ENCODE measurements at regions not wholly inside any gene's neighbourhood (a gene's known extent, or its start where the extent isn't known, plus 50 kb on each side); places are given as distances from the start of the nearest gene placed in this dataset.
"Not testable (repeated sequence)": the region's sequence is repeated elsewhere in the genome, so short reads cannot be mapped to it uniquely, and the experiment has no call there.

DNA sequence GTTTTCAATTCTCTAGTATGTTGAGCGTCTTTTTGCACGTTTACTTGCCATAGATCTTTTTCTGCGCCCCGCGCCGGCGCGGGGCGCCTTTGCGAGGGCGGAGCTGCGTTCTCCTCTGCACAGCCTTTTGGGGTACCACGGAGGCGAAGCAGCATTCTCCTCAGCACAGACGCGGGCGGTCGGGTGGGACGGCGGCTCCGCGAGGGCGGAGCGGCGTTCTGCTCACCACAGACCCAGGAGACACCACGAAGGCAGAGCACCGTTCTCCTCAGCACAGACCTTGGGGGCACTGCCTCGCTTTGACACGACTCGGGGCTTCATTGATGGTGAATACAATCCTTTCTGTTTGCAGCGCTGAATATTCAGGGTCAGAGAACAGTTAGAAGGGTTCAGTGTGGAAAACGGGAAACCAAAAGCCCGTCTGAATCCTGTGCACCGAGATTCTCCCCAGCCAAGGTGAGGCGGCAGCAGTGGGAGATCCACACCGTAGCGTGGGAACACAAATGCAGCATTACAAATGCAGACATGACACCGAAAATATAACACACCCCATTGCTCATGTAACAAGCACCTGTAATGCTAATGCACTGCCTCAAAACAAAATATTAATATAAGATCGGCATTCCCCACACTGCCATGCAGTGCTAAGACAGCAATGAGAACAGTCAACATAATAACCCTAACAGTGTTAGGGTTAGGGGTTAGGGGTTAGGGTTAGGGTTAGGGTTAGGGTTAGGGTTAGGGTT lies 190.7 kb upstream of the VIPR2 start:
- DNase-seq = not testable (repeated sequence)

DNA sequence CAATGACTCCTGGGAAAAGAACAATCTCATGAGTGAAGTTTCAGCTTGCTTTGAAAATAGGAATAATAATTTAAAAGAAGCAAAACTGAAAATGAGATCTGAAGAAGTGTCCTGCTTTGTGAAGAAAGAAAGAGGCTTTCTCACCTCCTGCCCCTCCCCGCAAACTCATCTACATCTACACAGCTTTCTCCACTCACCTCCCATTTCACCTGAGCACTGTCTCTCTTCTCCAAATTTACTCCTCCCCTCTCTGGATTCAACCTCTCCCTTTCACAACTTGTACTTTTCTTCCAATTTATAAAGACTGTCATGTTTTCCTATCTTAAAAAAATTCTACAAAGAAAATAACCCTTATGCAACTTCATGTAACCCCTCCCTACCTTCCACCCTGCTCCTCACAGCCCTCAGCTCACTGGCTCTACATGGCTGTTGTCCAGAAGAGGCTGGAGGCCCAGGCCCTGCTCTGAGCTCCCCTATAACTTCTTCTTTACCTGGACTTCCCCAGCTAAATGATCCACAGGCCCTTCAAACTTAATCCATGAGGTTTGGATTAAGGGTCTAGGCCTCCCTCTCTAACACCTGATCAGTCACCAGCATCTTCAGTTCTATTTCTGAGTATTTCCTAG lies 188.3 kb upstream of the VIPR2 start:
- not testable (repeated sequence) for DNase-seq

DNA sequence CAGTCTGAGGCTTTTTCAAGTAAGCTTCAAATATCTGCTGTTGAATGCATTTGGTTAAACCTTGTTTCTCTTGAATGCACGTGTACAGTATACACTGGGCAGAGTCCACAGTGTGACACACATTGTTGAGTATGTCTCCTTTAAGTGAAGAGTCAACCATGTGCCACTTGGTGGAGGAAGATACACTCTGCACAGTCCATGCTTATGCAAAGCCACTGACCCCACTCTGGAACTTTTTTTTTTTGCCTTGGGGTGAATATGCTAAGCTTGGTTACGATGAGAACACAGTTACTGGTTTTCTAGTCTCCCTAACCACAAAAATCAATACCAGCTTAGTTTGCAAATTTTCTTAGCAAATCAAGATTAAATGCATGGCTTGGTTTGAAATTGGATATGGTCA lies 186.8 kb upstream of the VIPR2 start:
- no peak for DNase-seq

DNA sequence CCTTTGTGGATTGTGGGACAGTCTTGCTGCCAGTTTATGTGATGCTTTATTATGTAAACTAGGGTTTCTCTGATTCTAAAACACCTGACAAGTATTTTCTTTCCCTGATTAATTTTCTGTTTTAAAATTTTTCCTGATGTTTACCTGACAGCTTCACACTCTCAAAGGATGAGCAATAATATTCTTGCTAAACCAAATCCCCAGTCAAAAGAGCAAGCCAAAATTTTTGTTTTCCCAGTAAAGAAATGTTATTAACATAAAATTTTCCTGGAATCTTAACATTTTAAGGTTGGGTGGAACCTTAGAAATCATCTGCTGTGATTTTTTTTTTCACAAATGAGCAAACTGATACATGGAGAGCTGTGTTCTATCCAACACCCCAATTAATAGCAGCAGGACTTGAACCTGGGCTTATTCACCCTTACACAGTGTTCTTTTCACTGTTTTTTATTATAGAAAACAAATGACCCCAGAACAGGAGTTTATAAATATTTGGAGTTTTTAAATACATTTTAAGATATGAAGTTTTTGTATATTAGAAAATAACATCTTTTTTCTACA lies 185.2 kb upstream of the VIPR2 start:
- DNase-seq = no peak

- DNase-seq = no peak
Measured at GRCh38 chr7:159328096-159328495, 183.4 kb upstream of the VIPR2 start.

DNA sequence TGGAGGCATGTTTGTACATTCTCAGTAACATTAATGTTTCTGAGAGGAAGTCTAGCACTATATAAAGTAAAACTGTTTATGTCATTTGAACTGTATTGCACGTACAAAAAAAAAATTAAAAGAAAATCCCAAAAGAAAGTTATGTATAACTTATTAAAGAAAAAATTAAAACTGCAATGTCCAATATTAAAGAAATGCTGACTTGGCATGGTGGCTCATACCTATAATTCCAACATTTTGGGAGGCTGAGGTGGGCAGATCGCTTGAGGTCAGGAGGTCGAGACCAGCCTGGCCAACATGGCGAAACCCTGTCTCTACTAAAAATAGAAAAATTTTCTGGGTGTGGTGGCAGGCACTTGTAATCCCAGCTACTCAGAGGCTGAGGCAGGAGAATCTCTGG lies 178.7 kb upstream of the VIPR2 start:
- DNase-seq = no peak

DNA sequence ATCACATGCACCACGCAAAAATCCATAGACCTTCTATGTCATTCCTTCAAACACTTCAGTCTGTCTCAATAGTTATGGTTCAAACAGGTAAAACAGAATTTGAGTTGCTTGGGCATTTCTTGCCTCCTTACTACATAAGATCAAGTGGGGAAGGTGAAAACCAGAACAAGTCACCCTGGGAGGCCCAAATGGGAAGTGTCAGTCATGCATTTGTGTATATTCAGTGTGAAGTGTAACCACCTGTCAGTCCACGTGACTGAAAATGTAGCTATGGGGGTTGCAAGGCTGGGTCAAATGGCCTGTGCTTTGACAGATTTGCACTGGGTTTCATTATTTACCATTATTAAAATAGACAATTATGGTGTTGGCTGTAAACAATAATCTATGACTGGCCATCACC lies 176.6 kb upstream of the VIPR2 start:
- DNase-seq = no peak

DNA sequence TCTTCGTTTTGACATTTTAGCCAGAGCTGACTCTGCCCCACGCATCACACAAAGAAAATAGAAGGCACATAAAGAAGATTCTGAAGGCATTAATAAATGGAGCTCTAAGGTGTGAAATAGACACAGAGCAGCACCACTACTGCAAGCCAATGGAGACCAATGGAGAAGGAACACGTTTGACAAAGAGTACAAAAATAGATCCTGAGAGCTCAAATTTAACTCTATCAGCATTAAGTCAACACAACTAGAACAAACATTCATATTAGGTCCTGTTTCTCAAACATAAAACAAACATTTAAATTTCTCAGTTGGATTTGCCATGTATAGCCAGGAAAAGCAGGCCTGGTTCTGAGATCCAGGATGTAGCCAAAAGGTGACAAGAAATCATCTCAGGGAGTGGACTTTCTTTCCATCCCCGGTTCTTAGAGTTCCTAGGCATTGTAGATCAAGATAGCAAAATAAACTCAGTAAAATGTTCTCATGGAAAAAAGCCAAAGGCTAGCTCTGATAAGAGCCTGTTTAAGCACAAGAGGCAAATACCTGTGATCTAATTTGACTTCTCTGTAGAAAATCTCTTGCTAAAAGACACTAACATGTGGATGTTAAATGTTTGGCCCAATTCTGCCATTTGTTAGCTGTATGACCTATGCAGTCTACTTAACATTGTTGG lies 174.2 kb upstream of the VIPR2 start:
- no peak for DNase-seq

GRCh38 chr7:159317294-159317693 lies 172.6 kb upstream of the VIPR2 start:
- DNase-seq = no peak

- no peak for DNase-seq
Measured at GRCh38 chr7:159311172-159311494, 166.5 kb upstream of the VIPR2 start.

DNA sequence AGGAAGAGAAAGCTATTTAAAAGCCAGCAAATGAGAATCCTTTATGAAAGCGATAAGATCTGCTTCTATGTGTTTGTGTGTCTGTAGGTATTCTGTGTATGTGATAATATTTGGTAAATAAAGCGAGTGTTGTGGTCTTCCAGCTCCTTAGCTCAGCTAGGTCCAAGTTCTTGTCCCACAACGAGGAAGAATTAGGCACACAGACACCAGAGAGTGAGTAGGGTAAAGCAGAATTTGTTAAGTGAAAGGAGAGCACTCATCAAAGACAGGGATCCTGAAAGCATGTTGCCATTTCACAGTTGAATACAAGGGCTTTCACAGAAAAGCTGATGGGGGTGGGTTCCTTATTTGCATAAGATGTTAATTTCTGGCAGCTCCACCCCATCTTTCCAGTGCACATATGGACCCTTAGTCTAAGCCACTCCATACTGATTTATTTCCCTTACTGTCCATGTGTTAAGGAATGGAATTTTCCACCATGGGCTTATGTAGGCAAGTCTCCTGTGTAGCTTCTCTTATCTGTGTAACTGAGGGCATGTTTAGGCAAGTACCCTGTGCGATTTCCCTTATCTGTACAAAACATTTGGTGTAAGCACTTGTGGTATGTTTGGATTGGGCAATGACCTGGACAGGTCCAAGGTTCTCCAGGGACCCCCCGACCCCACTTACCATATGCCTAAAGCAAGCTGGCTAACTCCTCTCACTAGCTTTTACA lies 165.9 kb upstream of the VIPR2 start:
- DNase-seq = no peak

- DNase-seq = not testable (repeated sequence)
Measured at GRCh38 chr7:159309214-159309613, 164.5 kb upstream of the VIPR2 start.

DNA sequence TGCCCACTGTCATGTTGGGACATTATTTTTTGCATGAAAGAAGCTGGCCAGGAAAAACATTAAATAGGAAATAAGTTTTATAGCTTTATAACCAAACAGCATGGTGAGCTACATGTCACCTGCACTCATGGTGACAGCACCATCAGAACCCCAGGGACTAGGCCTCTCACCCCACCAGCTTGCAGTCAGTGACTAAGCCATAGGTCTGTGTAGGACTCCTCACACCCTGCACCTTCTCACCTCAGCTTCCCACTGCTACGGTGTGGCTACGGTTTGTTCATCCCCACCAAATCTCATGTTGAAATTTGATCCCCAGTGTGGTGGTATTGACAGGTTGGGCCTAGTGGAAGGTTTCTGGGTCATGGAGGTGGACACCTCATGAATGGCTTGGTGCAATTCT lies 161.3 kb upstream of the VIPR2 start:
- DNase-seq = no peak

- not testable (repeated sequence) for DNase-seq
Measured at GRCh38 chr7:159305185-159305584, 160.5 kb upstream of the VIPR2 start.

DNA sequence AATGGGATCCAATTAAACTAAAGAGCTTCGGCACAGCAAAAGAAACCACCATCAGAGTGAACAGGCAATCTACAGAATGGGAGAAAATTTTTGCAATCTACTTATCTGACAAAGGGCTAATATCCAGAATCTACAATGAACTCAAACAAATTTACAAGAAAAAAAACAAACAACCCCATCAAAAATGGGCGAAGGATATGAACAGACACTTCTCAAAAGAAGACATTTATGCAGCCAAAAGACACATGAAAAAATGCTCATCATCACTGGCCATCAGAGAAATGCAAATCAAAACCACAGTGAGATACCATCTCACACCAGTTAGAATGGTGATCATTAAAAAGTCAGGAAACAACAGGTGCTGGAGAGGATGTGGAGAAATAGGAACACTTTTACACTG lies 158.8 kb upstream of the VIPR2 start:
- not testable (repeated sequence) for DNase-seq

DNA sequence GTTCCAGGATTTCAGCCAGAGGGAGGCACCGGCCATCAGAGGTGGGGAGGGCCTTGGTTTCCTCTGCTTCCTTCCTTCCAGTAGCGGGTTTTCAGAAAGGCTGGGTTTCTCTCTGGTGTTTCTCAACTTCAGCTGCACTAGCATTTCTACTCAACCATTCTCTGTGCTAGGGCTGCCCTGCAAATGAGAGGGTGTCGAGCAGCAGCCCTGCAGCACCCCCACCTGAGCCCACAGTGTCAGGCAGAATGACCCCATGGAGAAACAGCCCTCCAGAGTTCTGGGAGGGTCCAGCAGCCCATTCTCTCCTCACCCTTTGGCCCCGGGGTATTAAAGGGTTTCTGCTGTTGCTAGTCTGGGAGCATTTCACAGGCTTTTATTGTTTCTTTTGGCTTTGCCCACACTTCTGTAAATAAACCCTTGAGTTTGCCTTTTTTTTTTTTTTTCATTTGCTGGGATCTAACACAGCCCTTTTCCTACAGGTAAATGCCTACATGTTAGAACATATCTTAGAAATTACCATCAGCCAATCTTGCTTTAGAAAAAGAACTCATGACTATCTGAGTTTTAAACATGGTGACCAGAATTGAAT lies 151.5 kb upstream of the VIPR2 start:
- DNase-seq = no peak

GRCh38 chr7:159286487-159286886 lies 141.8 kb upstream of the VIPR2 start:
- DNase-seq = not testable (repeated sequence)

DNA sequence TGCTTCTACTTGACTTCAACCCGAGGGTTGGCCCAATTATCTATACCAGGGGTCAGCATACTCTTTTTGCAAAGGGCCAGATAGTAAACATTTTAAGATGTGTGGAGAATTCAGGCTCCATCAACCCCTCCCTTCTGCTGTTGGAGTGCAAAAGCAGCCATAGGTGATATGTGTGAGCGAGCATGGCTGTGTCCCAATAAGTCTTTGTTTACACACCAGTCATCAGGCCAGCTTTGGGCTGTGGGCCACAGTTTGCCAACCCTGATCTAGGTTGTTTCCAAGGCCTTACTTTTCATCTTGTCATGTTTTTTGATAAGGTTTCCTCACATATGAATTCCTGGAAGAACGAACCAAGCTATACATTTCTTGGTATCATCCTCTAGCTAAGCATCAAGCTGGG lies 136.9 kb upstream of the VIPR2 start:
- no peak for DNase-seq

DNA sequence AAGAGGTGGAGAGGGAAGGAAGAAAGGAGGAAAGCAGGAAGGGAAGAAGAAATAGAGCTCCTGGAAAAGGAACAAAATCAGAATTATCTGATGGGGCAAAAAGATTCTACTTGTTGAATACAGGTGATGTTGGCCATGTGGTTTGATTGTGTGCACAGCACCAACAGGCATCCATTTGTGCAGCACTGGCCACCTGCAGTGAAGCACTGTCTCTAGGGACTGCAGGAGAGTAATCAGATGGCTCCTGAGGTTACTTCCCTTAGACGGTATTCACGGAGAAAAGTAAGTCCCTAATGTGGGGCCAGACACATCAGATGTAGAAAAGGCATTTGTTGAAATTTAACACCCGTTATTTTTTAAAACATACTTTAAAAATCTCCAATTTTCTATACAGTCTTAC lies 135.3 kb upstream of the VIPR2 start:
- DNase-seq = no peak

- DNase-seq = no peak
Measured at GRCh38 chr7:159272739-159273138, 128.1 kb upstream of the VIPR2 start.

- DNase-seq = no peak
Measured at GRCh38 chr7:159271781-159272180, 127.1 kb upstream of the VIPR2 start.

DNA sequence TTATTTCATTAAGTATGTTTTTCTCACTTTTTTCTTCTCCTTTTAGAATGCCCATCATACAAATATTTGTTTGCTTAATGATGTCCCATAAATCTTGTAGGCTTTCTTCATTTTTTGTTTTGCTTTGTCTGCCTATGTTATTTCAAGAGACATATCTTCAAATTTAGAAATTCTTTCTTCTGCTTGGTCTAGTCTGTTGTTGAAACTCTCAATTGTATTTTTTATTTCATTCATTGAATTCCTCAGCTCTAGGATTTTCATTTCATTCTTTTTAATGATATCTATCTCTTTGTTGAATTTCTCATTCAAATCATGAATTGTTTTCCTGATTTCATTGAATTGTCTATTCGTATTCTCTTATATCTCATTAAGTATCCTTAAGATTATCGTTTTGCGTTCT lies 125.1 kb upstream of the VIPR2 start:
- DNase-seq = no peak

- no peak for DNase-seq
Measured at GRCh38 chr7:159263430-159263829, 118.8 kb upstream of the VIPR2 start.

Measured in activated naive CD4-positive, alpha-beta T cell treated with Interleukin-2 at 50 U/mL for 16 hours (primary cell).